GM12878 (cell line): ENCODE measurements at regions not wholly inside any gene's neighbourhood (a gene's known extent, or its start where the extent isn't known, plus 50 kb on each side); places are given as distances from the start of the nearest gene placed in this dataset.

Experiments
- ATAC-seq: fragments of 200-7000 bp; cut with Tn5 transposase; 3 replicates; pipeline ENCODE4 v1.9.1; 2020; ENCODE audit warnings: mild to moderate bottlenecking, moderate library complexity
- BruUV-seq: library from RNA; stranded (reverse); fragments of 400-500 nt; replicated peaks from 2 replicates; lab custom pipeline; 2021; lab: Mats Ljungman, UMichigan
- CTCF ChIA-PET: fragments of 300-600 bp; sonication (Branson Sonifier 250); formaldehyde crosslinking; extraction: SDS; loops from one replicate; lab custom pipeline; 2021; ENCODE audit warnings: inconsistent platforms; lab: Yijun Ruan, JAX
- POLR2A ChIA-PET: fragments of 350-600 bp; formaldehyde crosslinking; extraction: SDS; loops from one replicate; lab custom pipeline; 2021; ENCODE audit warnings: inconsistent platforms; lab: Charles Lee
- RAD21 ChIA-PET: fragments of 300-600 bp; sonication (Branson Sonifier 250); formaldehyde crosslinking; loops from one replicate; lab custom pipeline; 2023; ENCODE audit warnings: antibody characterized with exemption; ENCODE audit not compliant: unreplicated experiment; lab: Charles Lee
- SMC1A ChIA-PET: fragments of 300-600 bp; sonication (Branson Sonifier 250); formaldehyde crosslinking; loops from one replicate; lab custom pipeline; 2023; ENCODE audit not compliant: unreplicated experiment, uncharacterized antibody; lab: Charles Lee
- DNase-seq: peaks from one replicate; pipeline ENCODE4 v3.0.0-alpha.2; 2011; ENCODE audit warnings: low read depth, low spot score
- FAIRE-seq: peaks from 3 replicates; lab custom pipeline; 2011; peaks lifted over from hg19 to GRCh38; lab: Jason Lieb, UNC
- H2AFZ ChIP-seq: 2 replicates; pipeline ENCODE4 v1.6.0; 2011; ENCODE audit warnings: low read depth, low read length, control low read depth; ENCODE audit not compliant: control insufficient read depth
- H3K27ac ChIP-seq: 2 replicates; pipeline ENCODE4 v1.5.1; 2011; ENCODE audit warnings: control low read depth; ENCODE audit not compliant: control insufficient read depth, insufficient read depth
- H3K27me3 ChIP-seq, 2 experiments: replicated peaks in 1 of 2; 2 replicates each; pipeline versions ENCODE4 v1.6.0 to v1.6.1; 2011; ENCODE audit warnings: low read length in 1 of 2; ENCODE audit not compliant: control insufficient read depth in 2 of 2, insufficient read depth in 2 of 2
- H3K36me3 ChIP-seq, 2 experiments: 2 replicates each; pipeline ENCODE4 v1.5.1; 2011; ENCODE audit warnings: low read length in 1 of 2; ENCODE audit not compliant: control insufficient read depth in 2 of 2, insufficient read depth in 2 of 2
- H3K4me1 ChIP-seq: 2 replicates; pipeline ENCODE4 v1.6.1; 2011; ENCODE audit warnings: mild to moderate bottlenecking, low read length, moderate library complexity, mixed read lengths; ENCODE audit not compliant: control insufficient read depth, insufficient read depth
- H3K4me2 ChIP-seq: 2 replicates; pipeline ENCODE4 v1.6.0; 2011; ENCODE audit warnings: control low read depth; ENCODE audit not compliant: control insufficient read depth, insufficient read depth
- H3K4me3 ChIP-seq: fragments of 200-600 bp; sonication (generic); 2 replicates; pipeline ENCODE4 v1.5.1; 2016
- H3K79me2 ChIP-seq: 2 replicates; pipeline ENCODE4 v1.6.0; 2011; ENCODE audit warnings: low read length; ENCODE audit not compliant: control insufficient read depth, insufficient read depth
- H3K9ac ChIP-seq: 2 replicates; pipeline ENCODE4 v1.8.0; 2011; ENCODE audit warnings: low read length, control low read depth, mixed read lengths; ENCODE audit not compliant: control insufficient read depth, insufficient read depth
- H3K9me3 ChIP-seq: replicated peaks from 3 replicates; pipeline ENCODE4 v1.5.1; 2011; ENCODE audit warnings: mild to moderate bottlenecking, low read length; ENCODE audit not compliant: control insufficient read depth, insufficient read depth
- H4K20me1 ChIP-seq: 2 replicates; pipeline ENCODE4 v1.6.0; 2011; ENCODE audit not compliant: control insufficient read depth, insufficient read depth
- CREM ChIP-seq: IDR thresholded peaks from 2 replicates; pipeline ENCODE4 v1.6.1; 2014; ENCODE audit warnings: antibody characterized with exemption, low read depth
- HDAC2 ChIP-seq: fragments of 200-600 bp; sonication (generic); IDR thresholded peaks from 2 replicates; pipeline ENCODE4 v1.6.1; 2017
- IRF5 ChIP-seq: fragments of 450-650 bp; IDR thresholded peaks from 2 replicates; pipeline ENCODE4 v1.6.1; 2017; ENCODE audit warnings: borderline replicate concordance
- JUND ChIP-seq: IDR thresholded peaks from 2 replicates; pipeline ENCODE4 v1.6.1; 2012; ENCODE audit warnings: low read depth, mild to moderate bottlenecking, low read length, improper control_type of control experiment, moderate library complexity
- KDM1A ChIP-seq: fragments of 200-600 bp; sonication (generic); IDR thresholded peaks from 2 replicates; pipeline ENCODE4 v1.6.1; 2016; ENCODE audit warnings: borderline replicate concordance
- MEF2A ChIP-seq: IDR thresholded peaks from 2 replicates; pipeline ENCODE4 v1.6.1; 2011; ENCODE audit warnings: low read depth, mild to moderate bottlenecking, low read length, moderate library complexity; ENCODE audit not compliant: insufficient read depth
- RCOR1 ChIP-seq: conservative IDR thresholded peaks from 2 replicates; pipeline ENCODE4 v1.6.1; 2012; ENCODE audit warnings: low read depth, low read length, improper control_type of control experiment
- SREBF2 ChIP-seq: IDR thresholded peaks from 2 replicates; pipeline ENCODE4 v1.6.1; 2012; ENCODE audit warnings: mild to moderate bottlenecking, low read length
- TARDBP ChIP-seq: IDR thresholded peaks from 2 replicates; pipeline ENCODE4 v1.6.1; 2016; ENCODE audit warnings: borderline replicate concordance
- TCF7 ChIP-seq: IDR thresholded peaks from 2 replicates; pipeline ENCODE4 v1.6.1; 2014; ENCODE audit warnings: antibody characterized with exemption, borderline replicate concordance
- ZNF687 ChIP-seq: fragments of 450-650 bp; IDR thresholded peaks from 2 replicates; pipeline ENCODE4 v1.6.1; 2017; ENCODE audit warnings: mild to moderate bottlenecking, moderate library complexity
- WGBS: methylation state at CpG from one replicate; pipeline ENCODE4 v1.1.6; 2016; ENCODE audit warnings: low lambda C conversion rate; ENCODE audit not compliant: insufficient replicate concordance, insufficient coverage; ENCODE audit errors: missing lambda C conversion rate; 5-methylcytosine and 5-hydroxymethylcytosine counted together
- in situ Hi-C: fragments of 300-500 bp; cut with MboI; formaldehyde crosslinking; loops from 9 replicates; pipeline ENCODE4 v1.14.3; 2018; ENCODE audit warnings: mixed read lengths
- intact Hi-C: fragments of 100-400 bp; cut with micrococcal nuclease; formaldehyde crosslinking; loops from one replicate; pipeline ENCODE4 v1.14.2; 2022; ENCODE audit not compliant: unreplicated experiment
- TF ChIP-seq, protein P1 (sequence below): fragments of 450-650 bp; IDR thresholded peaks from 2 replicates; pipeline ENCODE4 v1.6.1; 2016; ENCODE audit warnings: mild to moderate bottlenecking
- TF ChIP-seq, protein P2 (sequence below): fragments of 450-650 bp; IDR thresholded peaks from 2 replicates; pipeline ENCODE4 v1.6.1; 2017; ENCODE audit warnings: low read depth, mild to moderate bottlenecking, moderate library complexity

GRCh38 chr2:122858813-122859212, 1103.4 kb downstream of the TSN start:
- BruUV-seq, result no TSS peak
- H4K20me1 ChIP-seq, result no peaks in the 10 kb centered on the region
- H3K27me3 ChIP-seq, result no peaks in the 10 kb centered on the region
- no peaks in the 10 kb centered on the region for H3K79me2 ChIP-seq
- DNase-seq (no peak), ATAC-seq (no peak)
- H3K4me1 ChIP-seq, result no peaks in the 10 kb centered on the region
- H3K4me3 ChIP-seq, result no peak overlapping the region
- in situ Hi-C loops, result no loop called here
- 60% methylated on average over 5 of the region's 5 CpGs for WGBS
- H3K9ac ChIP-seq, result no peak overlapping the region
- no peak overlapping the region for H3K27ac ChIP-seq
- ChIA-PET RAD21 (no interaction called here), CTCF (interaction anchor here (1.0 kb wide), 1 partner anchor 63 kb away, joined by 3 read pairs; no protein-coding TSS in a partner anchor), POLR2A (interaction anchor here (1.2 kb wide), 1 partner anchor 9 kb away, joined by 3 read pairs; no protein-coding TSS in a partner anchor)
- H3K4me2 ChIP-seq, result no peak overlapping the region
- intact Hi-C loops, result no loop called here
- H3K36me3 ChIP-seq, result no peaks in the 10 kb centered on the region
- H3K9me3 ChIP-seq, result no peaks in the 10 kb centered on the region
- TF ChIP-seq SREBF2 (no peak), CREM (no peak), JUND (no peak), RCOR1 (no peak), TCF7 (no peak), KDM1A (no peak), TARDBP (no peak), HDAC2 (no peak), IRF5 (no peak), MEF2A (no peak), ZNF687 (no peak)
- TF ChIP-seq, protein P1, sequence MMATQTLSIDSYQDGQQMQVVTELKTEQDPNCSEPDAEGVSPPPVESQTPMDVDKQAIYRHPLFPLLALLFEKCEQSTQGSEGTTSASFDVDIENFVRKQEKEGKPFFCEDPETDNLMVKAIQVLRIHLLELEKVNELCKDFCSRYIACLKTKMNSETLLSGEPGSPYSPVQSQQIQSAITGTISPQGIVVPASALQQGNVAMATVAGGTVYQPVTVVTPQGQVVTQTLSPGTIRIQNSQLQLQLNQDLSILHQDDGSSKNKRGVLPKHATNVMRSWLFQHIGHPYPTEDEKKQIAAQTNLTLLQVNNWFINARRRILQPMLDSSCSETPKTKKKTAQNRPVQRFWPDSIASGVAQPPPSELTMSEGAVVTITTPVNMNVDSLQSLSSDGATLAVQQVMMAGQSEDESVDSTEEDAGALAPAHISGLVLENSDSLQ, result no peak
- TF ChIP-seq, protein P2, sequence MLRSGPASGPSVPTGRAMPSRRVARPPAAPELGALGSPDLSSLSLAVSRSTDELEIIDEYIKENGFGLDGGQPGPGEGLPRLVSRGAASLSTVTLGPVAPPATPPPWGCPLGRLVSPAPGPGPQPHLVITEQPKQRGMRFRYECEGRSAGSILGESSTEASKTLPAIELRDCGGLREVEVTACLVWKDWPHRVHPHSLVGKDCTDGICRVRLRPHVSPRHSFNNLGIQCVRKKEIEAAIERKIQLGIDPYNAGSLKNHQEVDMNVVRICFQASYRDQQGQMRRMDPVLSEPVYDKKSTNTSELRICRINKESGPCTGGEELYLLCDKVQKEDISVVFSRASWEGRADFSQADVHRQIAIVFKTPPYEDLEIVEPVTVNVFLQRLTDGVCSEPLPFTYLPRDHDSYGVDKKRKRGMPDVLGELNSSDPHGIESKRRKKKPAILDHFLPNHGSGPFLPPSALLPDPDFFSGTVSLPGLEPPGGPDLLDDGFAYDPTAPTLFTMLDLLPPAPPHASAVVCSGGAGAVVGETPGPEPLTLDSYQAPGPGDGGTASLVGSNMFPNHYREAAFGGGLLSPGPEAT, result no peak
- TF ChIP-seq, all 136 proteins: peak for 0
- H2AFZ ChIP-seq, result no peak overlapping the region
- FAIRE-seq, result no peak
- SMC1A ChIA-PET, result interaction anchor here (2.0 kb wide), 1 partner anchor 14 kb away, joined by 4 read pairs; no protein-coding TSS in a partner anchor
